H9 (cell line): ENCODE measurements at regions not wholly inside any gene's neighbourhood (a gene's known extent, or its start where the extent isn't known, plus 50 kb on each side); places are given as distances from the start of the nearest gene placed in this dataset.

Experiments
- DNase-seq: peaks from one replicate; pipeline ENCODE4 v3.0.0-alpha.2; 2017
- H2AFZ ChIP-seq: one replicate; pipeline ENCODE4 v1.6.1; 2013; ENCODE audit warnings: mild to moderate bottlenecking, low read length, control low read depth, moderate library complexity
- H2AK5ac ChIP-seq: 2 replicates; pipeline ENCODE4 v1.6.1; 2013; ENCODE audit warnings: low read length, control low read depth, mixed read lengths; ENCODE audit not compliant: insufficient read length
- H2BK120ac ChIP-seq: one replicate; pipeline ENCODE4 v1.6.1; 2013; ENCODE audit warnings: low read depth, mild to moderate bottlenecking, low read length, control low read depth, inconsistent platforms; ENCODE audit not compliant: poor library complexity, severe bottlenecking
- H2BK12ac ChIP-seq: 2 replicates; pipeline ENCODE4 v1.6.1; 2013; ENCODE audit warnings: low read length, control low read depth, mixed read lengths, low read depth; ENCODE audit not compliant: insufficient read length
- H2BK15ac ChIP-seq: 2 replicates; pipeline ENCODE4 v1.6.1; 2013; ENCODE audit warnings: low read depth, low read length, control low read depth
- H2BK20ac ChIP-seq: one replicate; pipeline ENCODE4 v1.6.1; 2013; ENCODE audit warnings: low read depth, mild to moderate bottlenecking, low read length, control low read depth, inconsistent platforms; ENCODE audit not compliant: poor library complexity, severe bottlenecking
- H2BK5ac ChIP-seq: 2 replicates; pipeline ENCODE4 v1.6.1; 2013; ENCODE audit warnings: low read length, control low read depth, mixed read lengths; ENCODE audit not compliant: insufficient read length
- H3K14ac ChIP-seq: 2 replicates; pipeline ENCODE4 v1.6.1; 2013; ENCODE audit warnings: low read length, control low read depth; ENCODE audit not compliant: insufficient read depth
- H3K18ac ChIP-seq: 2 replicates; pipeline ENCODE4 v1.6.1; 2013; ENCODE audit warnings: low read depth, mild to moderate bottlenecking, mixed read lengths, low read length, control low read depth; ENCODE audit not compliant: insufficient read length
- H3K23ac ChIP-seq: 2 replicates; pipeline ENCODE4 v1.6.1; 2013; ENCODE audit warnings: low read length, control low read depth, mixed read lengths, low read depth; ENCODE audit not compliant: insufficient read length
- H3K23me2 ChIP-seq: 2 replicates; pipeline ENCODE4 v1.6.1; 2013; ENCODE audit warnings: low read depth, mild to moderate bottlenecking, mixed read lengths, low read length, control low read depth; ENCODE audit not compliant: insufficient read length, poor library complexity, severe bottlenecking
- H3K27ac ChIP-seq: 2 replicates; pipeline ENCODE4 v1.5.1; 2013; ENCODE audit warnings: low read length, control low read depth, mixed read lengths, low read depth; ENCODE audit not compliant: insufficient read length
- H3K27me3 ChIP-seq: 2 replicates; pipeline ENCODE4 v1.6.1; 2013; ENCODE audit warnings: low read length, control low read depth, inconsistent platforms; ENCODE audit not compliant: insufficient read depth
- H3K4ac ChIP-seq: 2 replicates; pipeline ENCODE4 v1.6.1; 2013; ENCODE audit warnings: low read depth, mild to moderate bottlenecking, control low read depth, inconsistent platforms, low read length, moderate library complexity
- H3K4me1 ChIP-seq: 2 replicates; pipeline ENCODE4 v1.6.1; 2013; ENCODE audit warnings: low read length, control low read depth, inconsistent platforms; ENCODE audit not compliant: insufficient read depth
- H3K4me2 ChIP-seq: 2 replicates; pipeline ENCODE4 v1.6.1; 2013; ENCODE audit warnings: low read length, control low read depth, mixed read lengths; ENCODE audit not compliant: insufficient read length, insufficient read depth
- H3K56ac ChIP-seq: 2 replicates; pipeline ENCODE4 v1.6.1; 2013; ENCODE audit warnings: low read depth, mild to moderate bottlenecking, mixed read lengths, low read length, control low read depth; ENCODE audit not compliant: insufficient read length
- H3K79me1 ChIP-seq: 2 replicates; pipeline ENCODE4 v1.6.1; 2013; ENCODE audit warnings: low read depth, mild to moderate bottlenecking, moderate library complexity, low read length, control low read depth, inconsistent platforms; ENCODE audit not compliant: insufficient read depth, poor library complexity, severe bottlenecking
- H3K79me2 ChIP-seq: 2 replicates; pipeline ENCODE4 v1.6.1; 2013; ENCODE audit warnings: low read length, control low read depth, inconsistent platforms; ENCODE audit not compliant: insufficient read depth
- H3K9ac ChIP-seq: 2 replicates; pipeline ENCODE4 v1.6.1; 2013; ENCODE audit warnings: low read length, control low read depth, mixed read lengths; ENCODE audit not compliant: insufficient read length; ENCODE audit errors: extremely low read depth
- H3K9me3 ChIP-seq: one replicate; pipeline ENCODE4 v1.6.1; 2013; ENCODE audit warnings: low read depth, low read length, inconsistent platforms; ENCODE audit not compliant: control insufficient read depth
- H3T11ph ChIP-seq: one replicate; pipeline ENCODE4 v1.6.1; 2013; ENCODE audit warnings: mild to moderate bottlenecking, low read length, control low read depth, inconsistent platforms
- H4K20me1 ChIP-seq: one replicate; pipeline ENCODE4 v1.6.1; 2013; ENCODE audit not compliant: control insufficient read depth, insufficient read length, insufficient read depth
- H4K5ac ChIP-seq: 2 replicates; pipeline ENCODE4 v1.6.1; 2013; ENCODE audit warnings: low read depth, mild to moderate bottlenecking, mixed read lengths, low read length, control low read depth; ENCODE audit not compliant: insufficient read length
- H4K8ac ChIP-seq: replicated peaks from 2 replicates; pipeline ENCODE4 v1.6.1; 2013; ENCODE audit warnings: low read length, control low read depth, mixed read lengths, low read depth; ENCODE audit not compliant: insufficient read length
- H4K91ac ChIP-seq: 2 replicates; pipeline ENCODE4 v1.6.1; 2013; ENCODE audit warnings: low read depth, mild to moderate bottlenecking, moderate library complexity, mixed read lengths, low read length, control low read depth; ENCODE audit not compliant: insufficient read length
- H3K27ac Mint-ChIP-seq, 3 experiments: 2 replicates in 2 of 3; 3 replicates in 1 of 3; pipeline ENCODE4 v1.8.0; 2020 to 2021; ENCODE audit warnings: mixed read lengths in 3 of 3, mild to moderate bottlenecking in 1 of 3, moderate library complexity in 1 of 3
- H3K27me3 Mint-ChIP-seq: 2 replicates; pipeline ENCODE4 v1.8.0; 2021; ENCODE audit warnings: low read depth, mild to moderate bottlenecking, moderate library complexity, mixed read lengths
- H3K36me3 Mint-ChIP-seq, 3 experiments: 2 replicates in 2 of 3; 3 replicates in 1 of 3; pipeline ENCODE4 v1.8.0; 2020 to 2021; ENCODE audit warnings: low read depth in 3 of 3, mixed read lengths in 3 of 3; ENCODE audit not compliant: insufficient read depth in 1 of 3
- H3K4me1 Mint-ChIP-seq, 2 experiments: 2 replicates each; pipeline ENCODE4 v1.8.0; 2020; ENCODE audit warnings: mixed read lengths in 2 of 2
- H3K4me3 Mint-ChIP-seq, 2 experiments: 2 replicates in 1 of 2; 3 replicates in 1 of 2; pipeline ENCODE4 v1.8.0; 2020 to 2021; ENCODE audit warnings: mild to moderate bottlenecking in 2 of 2, mixed read lengths in 2 of 2, moderate library complexity in 1 of 2
- H3K9me3 Mint-ChIP-seq, 2 experiments: 2 replicates in 1 of 2; 3 replicates in 1 of 2; pipeline ENCODE4 v1.8.0; 2020; ENCODE audit warnings: mild to moderate bottlenecking in 2 of 2, mixed read lengths in 2 of 2, moderate library complexity in 1 of 2
- WGBS: extraction: QIAGEN DNeasy Blood & Tissue Kit; methylation state at CpG from one replicate; pipeline ENCODE4 v1.1.7; 2013; ENCODE audit warnings: missing lambda C conversion rate, low lambda C conversion rate, mixed read lengths; ENCODE audit not compliant: insufficient read length; ENCODE audit errors: extremely low coverage; 5-methylcytosine and 5-hydroxymethylcytosine counted together
- TF ChIP-seq, protein P1 (sequence below): fragments of 200-600 bp; sonication (generic); conservative IDR thresholded peaks from 3 replicates; pipeline ENCODE4 v1.8.0; 2021; ENCODE audit warnings: antibody characterized with exemption, mild to moderate bottlenecking

DNA sequence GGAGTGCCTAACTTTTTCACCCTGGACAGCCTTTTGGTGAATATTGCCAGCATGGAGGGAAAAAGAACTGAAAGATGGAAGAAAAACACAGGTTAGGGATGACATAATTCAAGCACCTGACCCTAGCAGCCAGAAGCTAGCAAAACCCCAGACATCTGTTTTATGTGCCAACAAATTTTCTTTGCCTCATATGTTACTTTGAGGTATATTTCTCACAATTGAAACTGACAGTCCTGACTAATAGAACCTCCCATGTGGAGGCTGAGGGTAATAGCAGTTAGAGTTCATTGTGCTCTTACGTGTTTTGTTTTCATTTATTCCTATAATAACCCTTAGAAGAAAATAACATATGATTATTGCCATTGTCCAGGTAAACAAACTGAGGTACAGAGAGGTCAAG lies 71.5 kb upstream of the SLC25A26 start:
- H3K56ac ChIP-seq, result no peak overlapping the region
- H3K9me3 ChIP-seq, result no peaks in the 10 kb centered on the region
- H3K4me2 ChIP-seq, result no peak overlapping the region
- TF ChIP-seq, protein P1, sequence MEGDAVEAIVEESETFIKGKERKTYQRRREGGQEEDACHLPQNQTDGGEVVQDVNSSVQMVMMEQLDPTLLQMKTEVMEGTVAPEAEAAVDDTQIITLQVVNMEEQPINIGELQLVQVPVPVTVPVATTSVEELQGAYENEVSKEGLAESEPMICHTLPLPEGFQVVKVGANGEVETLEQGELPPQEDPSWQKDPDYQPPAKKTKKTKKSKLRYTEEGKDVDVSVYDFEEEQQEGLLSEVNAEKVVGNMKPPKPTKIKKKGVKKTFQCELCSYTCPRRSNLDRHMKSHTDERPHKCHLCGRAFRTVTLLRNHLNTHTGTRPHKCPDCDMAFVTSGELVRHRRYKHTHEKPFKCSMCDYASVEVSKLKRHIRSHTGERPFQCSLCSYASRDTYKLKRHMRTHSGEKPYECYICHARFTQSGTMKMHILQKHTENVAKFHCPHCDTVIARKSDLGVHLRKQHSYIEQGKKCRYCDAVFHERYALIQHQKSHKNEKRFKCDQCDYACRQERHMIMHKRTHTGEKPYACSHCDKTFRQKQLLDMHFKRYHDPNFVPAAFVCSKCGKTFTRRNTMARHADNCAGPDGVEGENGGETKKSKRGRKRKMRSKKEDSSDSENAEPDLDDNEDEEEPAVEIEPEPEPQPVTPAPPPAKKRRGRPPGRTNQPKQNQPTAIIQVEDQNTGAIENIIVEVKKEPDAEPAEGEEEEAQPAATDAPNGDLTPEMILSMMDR, result no peak
- Mint-ChIP-seq H3K4me3 (no peak overlapping the region), H3K27ac (no peak overlapping the region), H3K27me3 (no peaks in the 10 kb centered on the region; the same call in none of the 2 replicates), H3K4me1 (peaks cover 10 to 13% of the 10 kb centered on the region in 2 experiments), H3K9me3 (no peaks in the 10 kb centered on the region), H3K36me3 (no peaks in the 10 kb centered on the region)
- H3K23me2 ChIP-seq, result no peaks in the 10 kb centered on the region
- H4K8ac ChIP-seq, result no peak overlapping the region
- no peak overlapping the region for H2BK5ac ChIP-seq
- H3K27ac ChIP-seq, result no peak overlapping the region
- no peak for DNase-seq
- H2BK120ac ChIP-seq, result no peak overlapping the region
- H4K20me1 ChIP-seq, result no peaks in the 10 kb centered on the region
- no peak overlapping the region for H3K23ac ChIP-seq
- H4K91ac ChIP-seq, result no peak overlapping the region
- H3K14ac ChIP-seq, result no peak overlapping the region
- no peak overlapping the region for H2BK15ac ChIP-seq
- H2AK5ac ChIP-seq, result no peak overlapping the region
- H3T11ph ChIP-seq, result no peak overlapping the region
- H2BK12ac ChIP-seq, result no peak overlapping the region
- H3K79me2 ChIP-seq, result no peaks in the 10 kb centered on the region
- no peak overlapping the region for H3K18ac ChIP-seq
- no peak overlapping the region for H2AFZ ChIP-seq
- no peak overlapping the region for H4K5ac ChIP-seq
- no peak overlapping the region for H2BK20ac ChIP-seq
- no CpG with 5 or more reads among the region's 1 CpG for WGBS
- no peaks in the 10 kb centered on the region for H3K4me1 ChIP-seq
- H3K9ac ChIP-seq, result no peak overlapping the region
- no peak overlapping the region for H3K4ac ChIP-seq
- H3K79me1 ChIP-seq, result no peaks in the 10 kb centered on the region
- H3K27me3 ChIP-seq, result no peaks in the 10 kb centered on the region
